ENCODE measurements at regions not wholly inside any gene's neighbourhood (a gene's known extent, or its start where the extent isn't known, plus 50 kb on each side); places are given as distances from the start of the nearest gene placed in this dataset.

GRCh38 chr6:145427232-145427631 lies 308.1 kb downstream of the EPM2A start:
- no peak for TF ChIP-seq CTCF (IDR thresholded peaks at IDR 0.05)
- CTCF ChIA-PET, result no interaction called here

GRCh38 chr6:145428706-145429105 lies 306.6 kb downstream of the EPM2A start:
- H3K4me1 ChIP-seq (ENCODE audit: insufficient read depth, low read length), result no peaks in the 10 kb centered on the region
- no peaks in the 10 kb centered on the region for H3K27me3 Mint-ChIP-seq
- no peak for TF ChIP-seq CTCF (IDR thresholded peaks at IDR 0.05)
- no peak overlapping the region for H3K4me3 Mint-ChIP-seq
- no peaks in the 10 kb centered on the region for H3K9me3 Mint-ChIP-seq
- POLR2A ChIA-PET, result no interaction called here
- CTCF ChIA-PET, result no interaction called here
- no peak overlapping the region for H3K27ac Mint-ChIP-seq
- DNase-seq, result no peak
- no peaks in the 10 kb centered on the region for H3K27me3 ChIP-seq (ENCODE audit: control insufficient read depth in 1 of 2, insufficient read depth in 2 of 2, low read length in 2 of 2)
- H3K4me1 Mint-ChIP-seq (ENCODE audit: low read depth), result no peaks in the 10 kb centered on the region
- H3K36me3 Mint-ChIP-seq (ENCODE audit: low read depth), result no peaks in the 10 kb centered on the region
- no peak overlapping the region for H3K27ac ChIP-seq (ENCODE audit: low read depth in 1 of 2, low read length in 2 of 2)
- intact Hi-C loops (cut with DNase I, micrococcal nuclease), result no loop called here
- no peak for ATAC-seq (ENCODE audit: poor library complexity)
- no peak overlapping the region for H3K4me3 ChIP-seq (ENCODE audit: low read length)
- no peaks in the 10 kb centered on the region for H3K36me3 ChIP-seq (ENCODE audit: insufficient read depth, low read length)
- H3K9me3 ChIP-seq (ENCODE audit: control insufficient read depth in 1 of 2, insufficient read depth in 1 of 2, low read length in 2 of 2), result no peaks in the 10 kb centered on the region

More at GRCh38 chr6:145427232-145427631, 308.1 kb downstream of the EPM2A start:
- Mint-ChIP-seq H3K27ac (no peak overlapping the region), H3K36me3 (ENCODE audit: low read depth) (no peaks in the 10 kb centered on the region), H3K9me3 (no peaks in the 10 kb centered on the region), H3K4me3 (no peak overlapping the region), H3K27me3 (no peaks in the 10 kb centered on the region), H3K4me1 (ENCODE audit: low read depth) (no peaks in the 10 kb centered on the region)
- ATAC-seq (ENCODE audit: poor library complexity) (no peak), DNase-seq (no peak)
- intact Hi-C loops (cut with DNase I, micrococcal nuclease), result no loop called here
- H3K27me3 ChIP-seq (ENCODE audit: control insufficient read depth in 1 of 2, insufficient read depth in 2 of 2, low read length in 2 of 2), result no peaks in the 10 kb centered on the region
- no peak overlapping the region for H3K4me3 ChIP-seq (ENCODE audit: low read length)
- H3K36me3 ChIP-seq (ENCODE audit: insufficient read depth, low read length), result no peaks in the 10 kb centered on the region
- no peak overlapping the region for H3K27ac ChIP-seq (ENCODE audit: low read depth in 1 of 2, low read length in 2 of 2)
- no peaks in the 10 kb centered on the region for H3K4me1 ChIP-seq (ENCODE audit: insufficient read depth, low read length)
- POLR2A ChIA-PET, result no interaction called here
- H3K9me3 ChIP-seq (ENCODE audit: control insufficient read depth in 1 of 2, insufficient read depth in 1 of 2, low read length in 2 of 2), result no peaks in the 10 kb centered on the region

- Histone ChIP-seq H3K27ac (ENCODE audit: low read depth in 1 of 2, low read length in 2 of 2) (no peak overlapping the region), H3K4me3 (ENCODE audit: low read length) (no peak overlapping the region), H3K36me3 (ENCODE audit: insufficient read depth, low read length) (no peaks in the 10 kb centered on the region), H3K4me1 (ENCODE audit: insufficient read depth, low read length) (no peaks in the 10 kb centered on the region), H3K27me3 (ENCODE audit: control insufficient read depth in 1 of 2, insufficient read depth in 2 of 2, low read length in 2 of 2) (no peaks in the 10 kb centered on the region), H3K9me3 (ENCODE audit: control insufficient read depth in 1 of 2, insufficient read depth in 1 of 2, low read length in 2 of 2) (peaks cover 12 to 17% of the 10 kb centered on the region in 2 experiments)
- no peak for TF ChIP-seq CTCF (IDR thresholded peaks at IDR 0.05)
- Mint-ChIP-seq H3K27ac (no peak overlapping the region), H3K4me3 (no peak overlapping the region), H3K36me3 (ENCODE audit: low read depth) (no peaks in the 10 kb centered on the region), H3K27me3 (no peaks in the 10 kb centered on the region), H3K9me3 (peaks cover 19% of the 10 kb centered on the region), H3K4me1 (ENCODE audit: low read depth) (no peaks in the 10 kb centered on the region)
- CTCF ChIA-PET, result no interaction called here
- no peak for DNase-seq
- no peak for ATAC-seq (ENCODE audit: poor library complexity)
- intact Hi-C loops (cut with DNase I, micrococcal nuclease), result no loop called here
- POLR2A ChIA-PET, result no interaction called here
These were observed 293.2 kb downstream of the EPM2A start for GRCh38 chr6:145442110-145442509.

All from CD4-positive, alpha-beta T cell (primary cell).